Dendritic cell treated with granulocyte-macrophage colony-stimulating factor and Interleukin-4, amounts not matched to agents 40 ng/mL and 50 ng/mL, for 4 days (primary cell): ENCODE measurements at regions not wholly inside any gene's neighbourhood (a gene's known extent, or its start where the extent isn't known, plus 50 kb on each side); places are given as distances from the start of the nearest gene placed in this dataset.

Experiments used
- H3K27ac Mint-ChIP-seq: one replicate; pipeline ENCODE4 v1.8.0; 2022; ENCODE audit warnings: mild to moderate bottlenecking, mixed read lengths
- H3K27me3 Mint-ChIP-seq: one replicate; pipeline ENCODE4 v1.8.0; 2022; ENCODE audit warnings: mild to moderate bottlenecking, mixed read lengths
- H3K36me3 Mint-ChIP-seq: one replicate; pipeline ENCODE4 v1.8.0; 2022; ENCODE audit warnings: low read depth, mixed read lengths
- H3K4me1 Mint-ChIP-seq: one replicate; pipeline ENCODE4 v1.8.0; 2022; ENCODE audit warnings: low read depth, mixed read lengths
- H3K4me3 Mint-ChIP-seq: one replicate; pipeline ENCODE4 v1.8.0; 2022; ENCODE audit warnings: mild to moderate bottlenecking, moderate library complexity, mixed read lengths
- H3K9me3 Mint-ChIP-seq: one replicate; pipeline ENCODE4 v1.8.0; 2022; ENCODE audit warnings: mixed read lengths
- intact Hi-C: fragments of 100-400 bp; cut with micrococcal nuclease; formaldehyde crosslinking; loops from one replicate; pipeline ENCODE4 v1.15.0; 2022

- peak overlapping the region; percentile 95 for H3K27ac Mint-ChIP-seq
- peaks cover 75% of the 10 kb centered on the region for H3K4me1 Mint-ChIP-seq
- no peak overlapping the region for H3K4me3 Mint-ChIP-seq
- intact Hi-C loops: no loop called here
- H3K9me3 Mint-ChIP-seq: no peaks in the 10 kb centered on the region
- peaks cover 47% of the 10 kb centered on the region for H3K36me3 Mint-ChIP-seq
- peaks cover 7% of the 10 kb centered on the region for H3K27me3 Mint-ChIP-seq
These were observed 129.5 kb downstream of the SLC38A6 start for GRCh38 chr14:61110316-61111082.

- intact Hi-C loops: no loop called here
- H3K9me3 Mint-ChIP-seq: no peaks in the 10 kb centered on the region
- peaks cover 7% of the 10 kb centered on the region for H3K27me3 Mint-ChIP-seq
- peak overlapping the region; percentile 65 for H3K27ac Mint-ChIP-seq
- peaks cover 82% of the 10 kb centered on the region for H3K4me1 Mint-ChIP-seq
- H3K4me3 Mint-ChIP-seq: no peak overlapping the region
- peaks cover 51% of the 10 kb centered on the region for H3K36me3 Mint-ChIP-seq
These were observed 128.2 kb downstream of the SLC38A6 start for GRCh38 chr14:61109288-61109687.

- peaks cover 46% of the 10 kb centered on the region for H3K36me3 Mint-ChIP-seq
- peak overlapping the region; percentile 65 for H3K27ac Mint-ChIP-seq
- H3K9me3 Mint-ChIP-seq: no peaks in the 10 kb centered on the region
These were observed 127.6 kb downstream of the SLC38A6 start for GRCh38 chr14:61108496-61109141.

GRCh38 chr14:61107869-61108493, 126.9 kb downstream of the SLC38A6 start:
- peaks cover 52% of the 10 kb centered on the region for H3K36me3 Mint-ChIP-seq
- intact Hi-C loops: no loop called here
- peaks cover 7% of the 10 kb centered on the region for H3K27me3 Mint-ChIP-seq
- H3K9me3 Mint-ChIP-seq: no peaks in the 10 kb centered on the region
- H3K27ac Mint-ChIP-seq: peak overlapping the region; percentile 54
- H3K4me1 Mint-ChIP-seq: peaks cover 82% of the 10 kb centered on the region
- no peak overlapping the region for H3K4me3 Mint-ChIP-seq

More at GRCh38 chr14:61108496-61109141, 127.6 kb downstream of the SLC38A6 start:
- H3K4me1 Mint-ChIP-seq: peaks cover 81% of the 10 kb centered on the region
- intact Hi-C loops: no loop called here
- no peak overlapping the region for H3K4me3 Mint-ChIP-seq
- peaks cover 7% of the 10 kb centered on the region for H3K27me3 Mint-ChIP-seq

- H3K4me1 Mint-ChIP-seq: peaks cover 82% of the 10 kb centered on the region
- no peak overlapping the region for H3K4me3 Mint-ChIP-seq
- H3K9me3 Mint-ChIP-seq: no peaks in the 10 kb centered on the region
- peaks cover 56% of the 10 kb centered on the region for H3K36me3 Mint-ChIP-seq
- peak overlapping the region; percentile 54 for H3K27ac Mint-ChIP-seq
- intact Hi-C loops: no loop called here
- H3K27me3 Mint-ChIP-seq: peaks cover 7% of the 10 kb centered on the region
These were observed 126.1 kb downstream of the SLC38A6 start for GRCh38 chr14:61106959-61107641.

- peak overlapping the region; percentile 51 for H3K27ac Mint-ChIP-seq
- peaks cover 56% of the 10 kb centered on the region for H3K36me3 Mint-ChIP-seq
- H3K9me3 Mint-ChIP-seq: no peaks in the 10 kb centered on the region
- H3K27me3 Mint-ChIP-seq: peaks cover 7% of the 10 kb centered on the region
- no peak overlapping the region for H3K4me3 Mint-ChIP-seq
- intact Hi-C loops: no loop called here
- peaks cover 79% of the 10 kb centered on the region for H3K4me1 Mint-ChIP-seq
These were observed 125.4 kb downstream of the SLC38A6 start for GRCh38 chr14:61106271-61106958.

- H3K27me3 Mint-ChIP-seq: peaks cover 1% of the 10 kb centered on the region
- intact Hi-C loops: loop anchor here (5.0 kb wide), 1 partner anchor 117 kb away; no protein-coding TSS in a partner anchor
- H3K9me3 Mint-ChIP-seq: no peaks in the 10 kb centered on the region
- peak overlapping the region; percentile 99 for H3K27ac Mint-ChIP-seq
- H3K36me3 Mint-ChIP-seq: peaks cover 63% of the 10 kb centered on the region
- H3K4me1 Mint-ChIP-seq: peaks cover 81% of the 10 kb centered on the region
- peak overlapping the region; percentile 65 for H3K4me3 Mint-ChIP-seq
These were observed 123.3 kb downstream of the SLC38A6 start for GRCh38 chr14:61104358-61104757.

- H3K27me3 Mint-ChIP-seq: peaks cover 1% of the 10 kb centered on the region
- H3K4me3 Mint-ChIP-seq: peak overlapping the region; percentile 65
- H3K27ac Mint-ChIP-seq: peak overlapping the region; percentile 99
- H3K9me3 Mint-ChIP-seq: no peaks in the 10 kb centered on the region
- peaks cover 61% of the 10 kb centered on the region for H3K36me3 Mint-ChIP-seq
- H3K4me1 Mint-ChIP-seq: peaks cover 75% of the 10 kb centered on the region
- intact Hi-C loops: loop anchor here (2.0 to 5.0 kb wide), 2 partner anchors 17 to 116 kb away; no protein-coding TSS in a partner anchor
These were observed 122.7 kb downstream of the SLC38A6 start for GRCh38 chr14:61103541-61104339.

GRCh38 chr14:61102549-61103466, 121.8 kb downstream of the SLC38A6 start:
- Mint-ChIP-seq H3K27ac (peak overlapping the region; percentile 99), H3K4me1 (peaks cover 66% of the 10 kb centered on the region), H3K27me3 (no peaks in the 10 kb centered on the region), H3K36me3 (peaks cover 60% of the 10 kb centered on the region), H3K9me3 (peaks cover under 1% of the 10 kb centered on the region), H3K4me3 (peak overlapping the region; percentile 65)
- intact Hi-C loops: loop anchor here (2.0 to 5.0 kb wide), 2 partner anchors 18 to 116 kb away; no protein-coding TSS in a partner anchor
